ENCODE measurements at regions not wholly inside any gene's neighbourhood (a gene's known extent, or its start where the extent isn't known, plus 50 kb on each side); places are given as distances from the start of the nearest gene placed in this dataset.

DNA sequence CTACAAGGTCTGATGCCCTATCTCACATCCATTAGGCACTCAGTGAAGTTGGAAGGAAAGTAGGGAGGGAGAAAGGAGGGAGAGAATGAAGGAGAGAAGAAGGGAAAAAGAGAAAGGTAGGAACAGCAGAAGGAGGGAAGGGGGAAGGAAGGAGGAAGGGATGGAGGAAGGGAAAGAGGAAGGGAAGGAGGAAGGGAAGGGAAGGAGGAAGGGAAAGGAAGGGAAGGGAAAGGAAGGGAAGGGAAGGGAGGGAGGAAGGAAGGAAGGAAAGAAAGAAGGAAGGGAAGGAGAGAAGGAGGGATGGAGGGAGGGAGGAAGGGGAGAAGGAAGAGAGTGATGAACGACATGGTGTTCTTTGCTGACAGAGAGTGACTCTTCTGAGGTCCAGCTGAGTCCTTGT lies 468.9 kb upstream of the MYT1L start:
- no peak for TF ChIP-seq CTCF (IDR thresholded peaks at IDR 0.05)
- Mint-ChIP-seq H3K4me1 (ENCODE audit: low read depth) (no peaks in the 10 kb centered on the region), H3K9me3 (peaks cover 64% of the 10 kb centered on the region), H3K4me3 (no peak overlapping the region), H3K27ac (no peak overlapping the region), H3K27me3 (ENCODE audit: insufficient read depth) (no peaks in the 10 kb centered on the region; the same call in none of the 2 replicates), H3K36me3 (ENCODE audit: low read depth) (no peaks in the 10 kb centered on the region; the same call in 1 of the 2 replicates)
- no peak for DNase-seq

GRCh38 chr2:2799151-2799697 lies 468.1 kb upstream of the MYT1L start:
- no peaks in the 10 kb centered on the region for H3K4me1 Mint-ChIP-seq (ENCODE audit: low read depth)
- no peak for DNase-seq
- H3K27ac Mint-ChIP-seq: no peak overlapping the region
- H3K4me3 Mint-ChIP-seq: no peak overlapping the region
- H3K9me3 Mint-ChIP-seq: peaks cover 63% of the 10 kb centered on the region
- H3K36me3 Mint-ChIP-seq (ENCODE audit: low read depth): no peaks in the 10 kb centered on the region
- TF ChIP-seq CTCF (IDR thresholded peaks at IDR 0.05): no peak
- H3K27me3 Mint-ChIP-seq (ENCODE audit: insufficient read depth): no peaks in the 10 kb centered on the region; the same call in none of the 2 replicates

GRCh38 chr2:2798337-2798736 lies 467.3 kb upstream of the MYT1L start:
- Mint-ChIP-seq H3K9me3 (peaks cover 61% of the 10 kb centered on the region), H3K4me1 (ENCODE audit: low read depth) (no peaks in the 10 kb centered on the region), H3K4me3 (no peak overlapping the region), H3K27me3 (ENCODE audit: insufficient read depth) (no peaks in the 10 kb centered on the region; the same call in none of the 2 replicates), H3K36me3 (ENCODE audit: low read depth) (peaks cover 4% of the 10 kb centered on the region; the same call in 1 of the 2 replicates), H3K27ac (no peak overlapping the region)
- no peak for TF ChIP-seq CTCF (IDR thresholded peaks at IDR 0.05)
- DNase-seq: no peak

DNA sequence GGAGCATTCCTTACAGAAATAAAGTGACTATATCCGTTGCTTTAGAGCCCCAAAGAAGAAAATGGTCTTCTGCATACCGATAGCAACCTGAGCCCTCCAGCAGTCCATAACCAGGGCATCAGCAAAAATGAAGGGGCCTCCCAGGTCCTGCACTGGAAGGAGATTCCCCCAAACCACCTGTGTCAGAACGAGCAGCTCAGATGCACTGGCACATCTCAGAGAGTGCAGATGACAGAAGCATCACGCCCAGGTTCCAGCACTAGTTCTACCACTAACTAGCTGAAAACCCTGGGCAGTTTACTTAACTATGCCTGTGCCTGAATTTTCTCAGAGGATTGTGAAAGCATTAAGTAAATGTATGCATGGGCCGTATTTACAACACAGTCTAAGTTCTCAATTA lies 466.7 kb upstream of the MYT1L start:
- H3K27me3 Mint-ChIP-seq (ENCODE audit: insufficient read depth): no peaks in the 10 kb centered on the region; the same call in none of the 2 replicates
- no peak overlapping the region for H3K27ac Mint-ChIP-seq
- H3K4me1 Mint-ChIP-seq (ENCODE audit: low read depth): no peaks in the 10 kb centered on the region
- TF ChIP-seq CTCF (IDR thresholded peaks at IDR 0.05): no peak
- no peak overlapping the region for H3K4me3 Mint-ChIP-seq
- H3K9me3 Mint-ChIP-seq: peaks cover 59% of the 10 kb centered on the region
- H3K36me3 Mint-ChIP-seq (ENCODE audit: low read depth): peaks cover 5% of the 10 kb centered on the region; the same call in 1 of the 2 replicates
- no peak for DNase-seq

GRCh38 chr2:2796207-2796606 lies 465.1 kb upstream of the MYT1L start:
- peaks cover 55% of the 10 kb centered on the region for H3K9me3 Mint-ChIP-seq
- no peak overlapping the region for H3K4me3 Mint-ChIP-seq
- H3K27ac Mint-ChIP-seq: no peak overlapping the region
- no peak for TF ChIP-seq CTCF (IDR thresholded peaks at IDR 0.05)
- no peaks in the 10 kb centered on the region for H3K4me1 Mint-ChIP-seq (ENCODE audit: low read depth)
- H3K36me3 Mint-ChIP-seq (ENCODE audit: low read depth): peaks cover 5% of the 10 kb centered on the region; the same call in 1 of the 2 replicates
- DNase-seq: no peak
- H3K27me3 Mint-ChIP-seq (ENCODE audit: insufficient read depth): no peaks in the 10 kb centered on the region; the same call in none of the 2 replicates

Data from HFFc6 (cell line).